ENCODE measurements at regions not wholly inside any gene's neighbourhood (a gene's known extent, or its start where the extent isn't known, plus 50 kb on each side); places are given as distances from the start of the nearest gene placed in this dataset.

GRCh38 chr3:154762486-154762885 lies 317.6 kb upstream of the MME start:
- Histone ChIP-seq H3K36me3 (no peaks in the 10 kb centered on the region), H3K4me3 (no peak overlapping the region), H3K9me3 (no peaks in the 10 kb centered on the region), H3K4me1 (no peaks in the 10 kb centered on the region), H3K27me3 (no peaks in the 10 kb centered on the region), H3K27ac (no peak overlapping the region)
- intact Hi-C loops (cut with DNase I) = loop anchor here (10.0 kb wide), 1 partner anchor 942 kb away; no protein-coding TSS in a partner anchor
- no peak for DNase-seq (ENCODE audit: low spot score in 2 of 2)
- TF ChIP-seq CTCF (IDR thresholded peaks at IDR 0.05) = no peak

GRCh38 chr3:154759966-154760365 lies 320.2 kb upstream of the MME start:
- intact Hi-C loops (cut with DNase I) = loop anchor here (2.0 to 10.0 kb wide), 2 partner anchors 563 to 945 kb away; no protein-coding TSS in a partner anchor
- H3K36me3 ChIP-seq = no peaks in the 10 kb centered on the region
- no peak overlapping the region for H3K4me3 ChIP-seq
- H3K9me3 ChIP-seq = no peaks in the 10 kb centered on the region
- H3K4me1 ChIP-seq = no peaks in the 10 kb centered on the region
- no peak for TF ChIP-seq CTCF (IDR thresholded peaks at IDR 0.05)
- H3K27ac ChIP-seq = no peak overlapping the region
- DNase-seq (ENCODE audit: low spot score in 2 of 2) = no peak
- H3K27me3 ChIP-seq = no peaks in the 10 kb centered on the region

- Histone ChIP-seq H3K27ac (no peak overlapping the region), H3K9me3 (no peaks in the 10 kb centered on the region), H3K27me3 (no peaks in the 10 kb centered on the region), H3K4me3 (no peak overlapping the region), H3K4me1 (no peaks in the 10 kb centered on the region), H3K36me3 (no peaks in the 10 kb centered on the region)
- intact Hi-C loops (cut with DNase I) = no loop called here
- peak in 1 of 3 experiments; percentile 45 for TF ChIP-seq CTCF (IDR thresholded peaks at IDR 0.05)
- no peak for DNase-seq (ENCODE audit: low spot score in 2 of 2)
These were observed 321.8 kb upstream of the MME start for GRCh38 chr3:154758109-154758868.

- no peaks in the 10 kb centered on the region for H3K9me3 ChIP-seq
- no peak for TF ChIP-seq CTCF (IDR thresholded peaks at IDR 0.05)
- intact Hi-C loops (cut with DNase I) = no loop called here
- H3K27me3 ChIP-seq = no peaks in the 10 kb centered on the region
- H3K4me1 ChIP-seq = no peaks in the 10 kb centered on the region
- H3K36me3 ChIP-seq = no peaks in the 10 kb centered on the region
- DNase-seq (ENCODE audit: low spot score in 2 of 2) = no peak
- no peak overlapping the region for H3K27ac ChIP-seq
- H3K4me3 ChIP-seq = no peak overlapping the region
These were observed 323.1 kb upstream of the GPR149 start for GRCh38 chr3:154753101-154753500.

GRCh38 chr3:154749514-154749913 lies 319.5 kb upstream of the GPR149 start:
- Histone ChIP-seq H3K27ac (no peak overlapping the region), H3K4me3 (no peak overlapping the region), H3K9me3 (no peaks in the 10 kb centered on the region), H3K4me1 (no peaks in the 10 kb centered on the region), H3K27me3 (no peaks in the 10 kb centered on the region), H3K36me3 (no peaks in the 10 kb centered on the region)
- intact Hi-C loops (cut with DNase I) = no loop called here
- no peak for TF ChIP-seq CTCF (IDR thresholded peaks at IDR 0.05)
- no peak for DNase-seq (ENCODE audit: low spot score in 2 of 2)
